HG03575 (cell line): ENCODE measurements at regions not wholly inside any gene's neighbourhood (a gene's known extent, or its start where the extent isn't known, plus 50 kb on each side); places are given as distances from the start of the nearest gene placed in this dataset.
A peak's percentile ranks its signal among the peaks of the same experiment; 100 is the strongest.

Experiments
- ATAC-seq: cut with Tn5 transposase; IDR thresholded peaks from one replicate; pipeline ENCODE4 v1.9.1; 2021; ENCODE audit not compliant: unreplicated experiment, insufficient number of reproducible peaks, low FRiP score; ENCODE audit errors: extremely low read depth

DNA sequence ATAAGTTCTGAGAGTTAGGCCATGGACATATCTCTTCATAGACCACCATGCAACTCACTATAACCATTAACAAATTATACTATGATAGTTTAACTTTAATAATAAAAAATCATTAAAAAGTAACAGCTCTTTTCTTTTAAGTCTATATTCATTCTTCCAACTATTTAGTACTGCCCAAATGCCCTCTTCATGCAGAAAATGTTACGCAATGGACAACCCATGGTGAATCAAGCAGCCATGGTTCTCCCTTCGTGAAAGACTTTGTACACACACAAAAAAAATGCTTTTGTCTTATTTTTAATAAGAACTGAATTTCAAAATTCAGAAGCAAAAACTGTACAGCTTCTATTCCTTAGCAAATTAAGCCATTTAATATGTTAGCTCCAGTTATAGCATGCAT lies 401.1 kb downstream of the EFNA5 start:
- ATAC-seq = no peak

DNA sequence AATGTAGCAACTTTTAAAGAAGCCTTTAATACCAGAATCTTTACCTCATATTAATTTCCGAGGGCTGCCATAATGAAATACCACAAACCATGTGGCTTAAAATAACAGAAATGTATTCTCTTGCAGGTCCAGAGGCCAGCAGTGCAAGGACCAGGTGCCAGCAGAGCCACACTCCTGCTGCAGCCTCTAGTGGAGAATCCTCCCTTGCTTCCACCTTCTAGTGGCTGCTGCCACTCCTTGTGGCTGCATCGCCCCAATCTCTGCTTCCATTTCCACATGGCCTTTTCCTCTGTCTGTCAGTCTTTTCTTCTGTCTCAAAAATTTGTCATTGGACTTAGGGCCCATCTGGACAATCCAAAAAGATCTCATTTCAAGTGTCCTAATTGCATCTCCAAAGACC lies 401.5 kb downstream of the EFNA5 start:
- ATAC-seq = no peak

DNA sequence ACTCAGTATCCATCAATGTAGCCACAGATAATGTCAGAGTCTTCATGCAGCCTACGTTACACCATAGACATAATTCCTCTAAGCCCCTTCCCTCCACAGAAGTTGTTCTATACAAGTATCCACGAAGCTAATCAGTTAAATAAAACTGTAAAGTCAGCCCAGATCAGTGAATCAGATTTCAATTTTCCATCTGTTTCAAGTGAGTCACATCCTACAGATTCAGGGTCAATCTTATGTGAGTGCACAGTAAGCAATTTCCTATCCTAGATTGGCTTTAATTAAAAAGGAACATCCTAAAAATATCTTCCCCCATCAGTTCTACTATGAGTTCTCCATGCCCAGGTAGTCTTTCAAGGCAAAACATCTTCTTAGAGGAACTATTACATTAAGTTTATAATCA lies 402.5 kb downstream of the EFNA5 start:
- ATAC-seq = no peak

DNA sequence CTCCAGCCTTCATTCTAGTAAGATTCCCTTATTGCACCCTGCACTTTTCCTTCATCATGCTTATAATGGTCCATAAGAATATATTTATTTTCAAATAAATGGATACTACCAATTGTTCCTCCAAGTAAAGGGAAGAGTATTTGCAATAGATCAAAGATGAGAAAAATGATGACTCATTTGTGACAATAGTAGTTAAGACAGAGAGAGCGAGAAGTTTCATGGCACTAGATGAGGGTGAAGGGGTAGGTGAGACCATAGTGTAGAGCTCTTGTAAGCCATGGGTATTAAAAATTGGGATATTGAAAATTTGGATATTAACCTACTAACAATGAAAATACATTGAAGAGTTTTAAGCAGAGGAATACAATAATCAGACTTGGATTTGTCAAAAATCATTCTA lies 404.6 kb downstream of the EFNA5 start:
- no peak for ATAC-seq

DNA sequence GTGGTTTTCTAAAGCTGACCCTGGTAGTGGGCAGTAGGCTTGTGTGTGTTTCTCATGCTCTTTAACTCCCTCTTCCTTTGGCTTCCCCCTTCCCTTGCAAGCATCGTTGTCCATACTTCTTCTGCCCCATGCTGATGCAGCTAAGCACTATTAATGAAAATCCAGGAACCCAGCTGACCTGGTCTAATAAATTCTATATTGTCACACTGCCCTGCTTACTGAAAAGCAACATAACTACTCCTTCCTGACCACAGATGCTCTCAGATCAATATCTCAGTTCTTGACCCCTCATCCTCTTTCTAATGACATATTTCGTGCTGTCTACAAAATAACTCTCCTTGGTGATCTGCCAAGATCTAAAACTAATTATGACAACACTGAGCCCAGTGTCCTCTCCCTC lies 405.5 kb downstream of the EFNA5 start:
- no peak for ATAC-seq

DNA sequence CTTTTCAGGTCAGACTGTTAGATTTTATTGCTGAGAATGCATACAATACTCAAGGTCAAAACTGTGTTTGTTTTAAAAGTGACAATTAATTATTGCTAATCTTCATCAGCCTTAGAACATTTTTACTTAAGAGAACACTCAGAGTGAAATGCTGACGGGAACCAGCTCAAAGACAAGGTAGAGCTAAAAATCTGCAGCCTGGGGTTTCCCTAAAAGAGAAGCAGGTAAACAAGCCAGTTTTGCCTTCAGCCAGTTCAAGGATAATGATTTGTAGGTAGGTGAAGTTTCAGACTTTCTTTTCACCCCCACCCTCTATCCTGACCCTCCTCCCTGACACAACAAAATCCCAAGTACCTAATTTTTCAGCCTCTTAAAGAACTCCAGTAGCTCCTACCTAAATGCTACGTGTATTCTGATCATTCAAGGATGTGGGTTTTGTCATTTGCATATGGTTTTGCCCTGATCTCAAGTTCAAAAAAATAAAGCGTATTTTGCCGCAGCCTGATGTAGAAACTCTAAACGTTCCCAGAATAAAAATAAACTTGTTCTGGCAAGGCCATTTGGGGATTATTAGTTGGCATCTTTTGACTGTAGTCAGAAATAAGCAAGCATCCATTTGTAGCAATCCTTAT lies 407.2 kb downstream of the EFNA5 start:
- ATAC-seq = no peak

- ATAC-seq = peak; percentile 67
These were observed 412.7 kb downstream of the EFNA5 start for GRCh38 chr5:107257885-107258520.

GRCh38 chr5:107254902-107255234 lies 415.9 kb downstream of the EFNA5 start:
- no peak for ATAC-seq

DNA sequence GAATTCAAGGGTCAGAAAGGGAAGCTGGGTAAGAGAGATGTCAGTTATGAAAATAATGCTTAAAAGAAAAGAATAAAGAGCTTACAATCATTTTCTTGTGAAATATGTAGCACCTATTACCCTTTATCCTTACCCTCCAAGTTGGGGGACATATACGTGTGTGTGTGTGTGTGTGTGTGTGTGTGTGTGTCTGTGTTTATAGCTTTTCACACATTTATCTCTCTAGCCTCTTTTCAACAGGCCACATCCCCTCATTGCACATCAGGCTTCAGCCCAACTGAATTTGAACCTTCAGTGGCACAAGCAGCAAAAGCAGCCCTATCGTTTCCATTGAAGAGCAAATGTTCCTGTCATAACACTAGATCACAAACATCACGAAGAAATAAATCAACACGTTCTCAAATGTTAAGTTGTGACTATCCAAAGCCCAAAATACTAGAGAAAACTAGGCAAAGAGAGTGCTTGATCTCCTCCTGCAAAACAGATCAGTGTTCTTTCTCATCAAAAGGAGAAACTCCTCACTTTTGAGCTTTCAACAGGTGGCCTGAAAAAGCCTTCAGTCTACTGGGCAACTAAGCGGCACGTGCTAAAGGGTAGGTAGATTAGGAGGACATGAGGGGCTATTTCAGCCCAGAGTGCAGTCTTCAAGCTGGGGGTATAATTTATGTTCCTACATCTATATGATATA lies 416.4 kb downstream of the EFNA5 start:
- ATAC-seq = no peak

- no peak for ATAC-seq
These were observed 417.5 kb downstream of the EFNA5 start for GRCh38 chr5:107253246-107253645.

DNA sequence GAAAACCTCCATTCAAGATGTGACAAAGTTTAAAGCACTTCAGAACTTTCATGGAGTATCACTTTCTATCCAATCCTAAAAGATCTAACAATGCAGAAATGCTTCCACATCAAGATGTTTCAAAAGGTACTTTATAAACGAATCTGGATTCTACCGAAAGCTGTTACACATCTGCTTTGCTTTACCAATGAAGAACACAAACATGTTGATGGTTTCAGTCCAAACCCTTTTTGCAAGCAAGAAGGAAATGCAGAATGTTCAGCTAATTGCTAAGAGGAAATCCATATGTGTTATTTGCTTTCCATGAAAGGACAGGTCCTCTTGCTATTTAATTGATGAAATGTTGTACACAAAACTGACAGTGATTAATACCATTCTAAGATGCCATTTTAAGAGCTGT lies 419.6 kb downstream of the EFNA5 start:
- no peak for ATAC-seq

GRCh38 chr5:107248066-107248695 lies 422.6 kb downstream of the EFNA5 start:
- no peak for ATAC-seq

- ATAC-seq = no peak
These were observed 423.3 kb downstream of the EFNA5 start for GRCh38 chr5:107247427-107247826.

DNA sequence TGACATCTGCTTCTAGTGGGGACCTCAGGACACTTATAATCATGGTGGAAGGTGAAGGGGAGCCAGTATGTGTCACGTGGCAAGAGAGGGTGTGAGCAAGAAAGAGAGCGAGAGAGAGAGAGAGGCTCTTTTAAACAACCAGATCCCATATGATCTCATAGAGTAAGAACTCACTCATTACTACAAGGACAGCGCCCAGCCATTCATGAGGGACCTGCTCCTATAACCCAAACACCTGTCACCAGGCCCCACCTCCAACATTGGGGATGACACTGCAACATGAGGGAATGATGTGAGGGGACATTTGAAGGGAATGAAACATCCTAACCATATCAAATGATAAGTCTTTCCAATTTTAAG lies 427.5 kb downstream of the EFNA5 start:
- ATAC-seq = no peak

DNA sequence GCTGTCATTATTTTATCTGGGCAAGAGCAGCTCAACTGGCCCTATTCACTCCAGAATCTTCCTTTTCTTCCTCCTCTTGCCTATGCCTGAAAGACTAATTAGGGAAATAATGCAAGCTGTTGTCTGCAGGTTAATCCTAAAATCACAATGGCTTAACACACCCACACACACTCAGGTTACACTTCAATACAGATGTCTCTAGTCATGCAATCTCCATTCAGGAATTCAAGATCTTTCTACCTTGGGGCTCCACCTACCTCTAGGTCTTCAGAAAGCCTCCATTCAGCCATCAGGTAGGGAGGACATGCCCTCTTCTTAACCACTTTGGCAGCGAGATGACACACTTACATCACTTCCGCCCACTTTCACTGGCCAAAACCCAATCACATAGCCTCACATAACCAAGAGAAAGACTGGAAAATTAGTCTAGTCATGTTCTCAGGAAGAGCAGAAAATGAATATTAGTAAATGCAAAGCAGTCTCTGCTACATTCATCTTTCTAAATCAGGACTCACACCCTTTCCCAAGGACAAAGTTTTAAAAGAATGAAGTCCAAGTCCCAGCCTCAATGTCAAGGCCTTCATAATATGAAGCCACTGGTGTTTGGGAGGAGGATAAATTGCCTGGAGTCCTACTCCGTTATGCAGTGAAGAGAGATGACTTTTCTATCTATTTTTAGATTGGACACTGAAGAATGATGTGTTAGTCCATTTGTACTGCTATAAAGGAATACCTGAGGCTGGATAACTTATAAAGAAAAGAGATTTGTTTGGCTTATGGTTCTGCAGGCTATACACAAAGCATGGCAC lies 428.1 kb downstream of the EFNA5 start:
- ATAC-seq = no peak

- no peak for ATAC-seq
These were observed 428.9 kb downstream of the EFNA5 start for GRCh38 chr5:107241841-107242240.

- ATAC-seq = no peak
These were observed 435.6 kb downstream of the EFNA5 start for GRCh38 chr5:107235167-107235566.

GRCh38 chr5:107232788-107233187 lies 437.9 kb downstream of the EFNA5 start:
- ATAC-seq = no peak

DNA sequence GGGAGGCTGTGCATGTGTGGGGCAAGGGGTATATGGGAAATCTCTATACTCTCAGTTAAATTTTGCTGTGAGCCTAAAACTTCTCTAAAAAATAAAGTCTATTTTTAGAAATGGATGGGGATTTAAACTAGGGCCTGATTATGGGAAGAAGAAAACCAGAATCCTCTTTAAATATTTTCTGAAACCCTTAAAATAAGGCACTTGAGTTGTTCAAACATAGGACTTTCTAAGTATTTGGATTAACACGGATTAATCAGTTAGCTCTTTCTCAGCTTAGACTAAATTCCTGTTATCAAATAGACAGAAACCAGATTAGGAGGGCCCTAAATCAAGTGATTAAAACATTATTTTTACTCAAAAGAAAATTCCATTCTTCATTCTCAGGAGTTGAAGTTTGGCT lies 438.4 kb downstream of the EFNA5 start:
- ATAC-seq = no peak
